GM21737 (cell line): ENCODE measurements at regions not wholly inside any gene's neighbourhood (a gene's known extent, or its start where the extent isn't known, plus 50 kb on each side); places are given as distances from the start of the nearest gene placed in this dataset.

Source experiments
- ATAC-seq: cut with Tn5 transposase; IDR thresholded peaks from one replicate; pipeline ENCODE4 v1.9.1; 2021; ENCODE audit warnings: mild to moderate bottlenecking, moderate library complexity; ENCODE audit not compliant: unreplicated experiment

DNA sequence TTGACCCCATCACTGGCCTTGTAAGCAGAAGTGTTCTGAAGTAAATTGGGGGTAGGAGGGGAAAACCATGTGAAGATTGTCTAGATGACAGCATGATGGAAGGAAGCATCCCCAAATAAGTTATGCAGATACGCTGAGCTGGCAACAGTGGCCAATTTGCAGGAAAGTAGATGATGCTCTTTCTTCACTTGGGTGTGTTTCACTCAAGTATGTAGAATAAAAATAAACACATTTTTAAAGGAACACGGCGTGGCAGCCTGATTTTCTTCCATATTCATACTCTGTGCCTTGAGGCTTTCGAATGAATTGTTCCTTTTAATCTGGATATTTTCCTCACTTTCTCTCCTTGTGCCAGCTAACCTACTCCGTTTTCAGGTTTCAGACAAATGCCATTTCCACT, 295.5 kb upstream of the DPYD start:
- no peak for ATAC-seq

DNA sequence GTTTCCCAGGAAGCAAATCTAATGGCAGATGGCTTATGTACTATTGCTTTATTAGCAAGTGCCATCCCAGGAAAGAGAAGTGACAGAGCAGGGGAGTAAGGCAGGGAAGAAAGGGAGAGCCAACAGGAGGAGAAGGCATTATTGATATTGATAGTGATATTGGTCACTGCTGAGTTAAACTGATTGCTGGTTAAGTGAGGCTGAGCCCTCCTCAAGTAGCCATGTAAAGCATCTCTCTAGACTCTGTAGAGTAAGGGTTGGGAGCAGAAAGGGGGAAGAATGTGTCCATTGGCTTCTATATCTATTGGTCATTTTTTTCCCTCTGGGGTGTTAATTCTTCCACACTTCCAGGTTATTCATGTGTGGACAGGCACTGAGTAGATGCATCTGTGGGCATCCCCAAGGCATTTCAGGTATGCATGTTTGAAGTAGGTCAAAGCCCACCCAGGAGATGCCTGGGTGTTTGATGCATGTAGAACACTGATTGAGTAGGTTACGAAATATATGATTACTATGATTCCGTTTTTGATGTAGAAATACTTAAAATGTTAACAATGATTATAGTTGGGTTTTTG, 290.5 kb upstream of the DPYD start:
- no peak for ATAC-seq

DNA sequence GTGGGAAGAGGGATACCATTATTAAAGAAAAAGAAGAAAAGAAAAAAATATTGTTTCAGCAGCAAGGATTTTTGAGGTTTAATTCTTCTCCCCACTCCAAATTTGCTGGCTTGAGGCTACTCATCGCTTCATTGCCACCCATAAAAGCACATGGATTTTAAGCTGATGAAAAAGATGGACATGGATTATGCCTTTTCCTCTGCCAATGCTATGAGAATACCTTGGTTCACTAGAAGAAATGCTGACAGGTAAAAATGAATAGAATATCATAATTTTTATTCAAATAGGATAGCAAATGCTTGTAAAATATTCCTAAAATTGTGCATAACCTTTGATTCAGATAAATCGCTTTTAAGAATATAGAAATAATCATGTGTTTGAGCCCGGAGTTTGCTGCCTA, 289.7 kb upstream of the DPYD start:
- no peak for ATAC-seq

DNA sequence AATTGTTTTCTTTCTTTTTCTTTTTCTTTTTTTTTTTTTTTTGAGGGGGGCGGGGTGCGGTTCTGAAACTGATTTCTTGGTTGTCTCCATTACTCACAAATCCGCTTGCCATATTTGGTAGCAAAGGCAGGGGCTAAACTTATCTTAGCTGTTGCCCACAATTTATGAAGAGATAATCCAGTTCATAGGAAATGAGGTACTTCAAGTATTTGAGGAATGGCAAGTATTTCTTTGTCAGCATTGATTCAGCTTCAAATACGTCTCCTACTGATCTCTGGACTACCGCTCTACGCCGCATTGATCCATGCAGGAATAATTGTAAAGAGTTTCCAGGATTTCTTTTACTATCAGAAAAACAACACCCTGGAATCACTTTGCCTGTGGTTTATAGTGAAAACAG, 289.2 kb upstream of the DPYD start:
- no peak for ATAC-seq

DNA sequence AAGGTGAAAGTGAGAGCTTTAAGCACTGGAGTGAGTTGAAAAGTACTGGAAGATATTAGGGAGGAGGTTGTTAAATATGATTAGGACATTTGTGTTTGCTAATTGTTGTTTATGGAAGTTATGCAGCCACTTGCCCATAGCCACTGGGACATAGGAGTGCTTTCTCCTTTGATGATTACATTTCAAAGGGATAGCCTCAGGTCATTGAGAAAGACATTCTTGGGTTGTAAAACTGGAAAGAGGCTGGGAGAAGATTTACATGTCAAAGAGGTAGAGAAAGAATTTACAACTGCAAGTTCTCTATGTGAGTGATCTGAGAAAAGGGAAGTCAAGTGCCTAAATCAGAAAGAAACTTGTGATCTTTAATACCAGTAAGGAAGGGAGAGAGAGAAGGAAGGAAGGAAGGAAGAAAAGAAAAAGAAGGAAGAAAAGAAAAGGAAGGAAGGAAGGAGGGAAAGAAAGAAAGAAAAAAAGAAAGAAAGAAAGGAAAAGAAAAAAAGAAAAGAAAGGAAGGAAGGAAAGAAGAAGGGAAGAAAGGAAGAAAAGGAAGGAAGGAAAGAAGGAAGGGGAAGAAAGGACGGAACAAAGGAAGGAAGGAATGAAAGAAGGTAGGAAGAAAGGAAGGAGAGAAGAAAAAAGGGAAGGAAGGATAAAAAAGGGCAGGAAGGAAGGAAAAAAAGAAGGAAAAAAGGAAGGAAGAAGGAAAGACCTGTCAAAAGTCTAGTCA, 284.6 kb upstream of the DPYD start:
- ATAC-seq: no peak

DNA sequence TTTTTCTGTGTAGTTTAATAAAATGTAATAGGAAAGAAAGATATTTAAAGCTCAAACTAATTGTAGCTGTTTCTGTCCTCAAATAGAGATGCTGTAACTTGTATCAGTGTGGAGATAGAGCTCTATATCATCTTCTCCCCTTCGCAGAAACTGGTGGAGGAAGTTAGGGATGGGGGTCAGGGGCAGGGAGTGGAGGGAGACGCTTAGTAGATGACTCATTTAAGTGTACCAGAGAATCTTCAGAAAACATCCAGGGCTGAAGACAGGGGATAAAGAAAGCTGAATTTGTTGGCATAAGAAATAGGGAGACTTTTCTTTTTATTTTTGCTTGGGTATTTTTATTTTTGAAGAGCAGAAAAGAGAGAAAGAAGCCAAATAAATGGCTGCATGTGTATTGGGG, 282.6 kb upstream of the DPYD start:
- no peak for ATAC-seq

DNA sequence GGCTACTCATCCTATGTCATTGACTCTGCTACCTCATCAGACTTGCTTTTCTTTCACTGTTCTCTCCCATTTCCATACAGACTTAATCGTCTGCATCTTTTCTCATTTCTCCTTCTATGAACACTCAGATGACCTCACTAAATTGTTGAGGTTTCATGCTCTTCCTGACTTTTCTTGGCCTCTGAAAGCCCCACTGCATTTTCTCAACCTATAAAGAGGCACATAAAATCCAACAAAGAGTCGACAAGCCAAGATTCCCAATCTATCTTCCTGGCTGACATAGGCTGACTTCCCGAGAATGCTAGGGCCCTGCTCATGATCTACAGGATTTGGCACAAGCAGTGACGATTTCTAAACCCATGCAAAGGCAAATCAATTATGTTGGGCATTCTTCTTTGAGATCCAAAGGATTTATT, 280.8 kb upstream of the DPYD start:
- ATAC-seq: no peak

DNA sequence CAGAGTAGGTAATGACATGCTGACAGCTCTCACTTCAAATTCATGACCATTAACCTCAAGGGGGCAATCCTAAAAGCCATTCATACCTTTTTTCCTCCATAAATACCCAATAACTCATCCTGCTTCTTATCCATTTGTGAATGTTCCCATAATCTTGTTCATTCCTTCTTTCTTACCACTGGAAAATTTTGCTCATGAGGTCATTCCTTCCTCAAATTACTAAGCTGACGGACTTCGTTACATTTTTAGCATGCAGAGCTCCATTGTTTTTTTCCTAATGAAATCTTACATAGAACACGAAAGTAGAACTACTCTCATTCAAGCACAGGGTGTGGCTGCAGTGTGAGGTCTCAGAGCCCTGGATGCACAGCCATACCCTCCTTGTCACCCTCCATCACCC, 276.5 kb upstream of the DPYD start:
- ATAC-seq: no peak

DNA sequence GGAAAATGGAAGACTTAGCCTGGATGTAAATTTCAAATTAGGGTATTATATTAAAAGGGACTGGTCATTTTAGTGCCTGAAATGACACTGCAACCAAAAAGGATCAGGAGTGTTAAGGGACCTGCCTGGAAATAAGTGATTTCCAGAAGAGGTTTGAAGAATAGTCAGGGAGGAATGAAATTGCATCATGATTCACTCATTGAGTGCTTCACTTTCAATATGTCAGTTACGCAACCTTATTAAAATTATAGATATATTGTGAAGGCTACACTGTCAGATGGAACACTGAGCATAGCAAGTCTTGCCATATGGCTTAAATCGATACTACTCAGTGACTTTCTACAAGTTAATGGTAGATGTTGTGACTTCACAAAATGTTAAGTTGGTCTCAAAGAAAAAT, 275.2 kb upstream of the DPYD start:
- no peak for ATAC-seq

DNA sequence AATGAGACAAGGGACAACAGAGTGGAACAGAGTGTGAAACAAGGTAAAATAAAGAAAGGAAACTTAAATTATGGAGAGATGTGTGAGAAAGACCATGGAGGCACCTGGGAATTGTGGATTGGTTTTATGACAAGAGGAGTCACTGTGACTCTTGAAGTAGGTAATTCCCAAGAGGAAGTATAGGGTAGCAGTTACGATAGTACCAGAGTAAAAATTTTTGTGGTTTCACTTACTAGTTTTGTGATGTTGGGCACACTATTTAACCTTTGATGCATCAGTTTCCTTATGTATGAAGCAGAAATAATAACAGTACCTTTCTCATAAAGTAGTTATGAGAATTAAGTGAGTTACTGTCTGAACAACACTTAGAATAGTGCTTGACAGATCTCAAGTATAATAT, 267.9 kb upstream of the DPYD start:
- no peak for ATAC-seq

DNA sequence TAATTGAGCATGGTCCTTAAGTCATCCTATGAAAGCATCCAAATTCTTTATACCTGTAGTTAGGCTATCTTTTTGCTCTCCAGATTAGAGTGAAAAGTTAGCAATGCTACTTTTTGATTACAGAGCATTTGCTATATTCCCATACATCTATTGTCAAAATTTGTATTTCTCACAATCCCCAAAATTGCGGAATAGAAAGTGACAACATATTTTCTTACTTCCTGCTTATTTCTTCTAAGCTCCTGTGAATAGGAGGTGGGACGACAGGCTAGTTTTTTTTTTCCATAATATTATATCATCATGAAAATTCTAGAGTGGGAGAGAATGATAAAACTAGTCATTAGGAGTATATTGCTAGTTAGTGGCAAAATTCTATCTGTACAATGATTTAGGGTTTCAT, 264.0 kb upstream of the DPYD start:
- ATAC-seq: no peak

DNA sequence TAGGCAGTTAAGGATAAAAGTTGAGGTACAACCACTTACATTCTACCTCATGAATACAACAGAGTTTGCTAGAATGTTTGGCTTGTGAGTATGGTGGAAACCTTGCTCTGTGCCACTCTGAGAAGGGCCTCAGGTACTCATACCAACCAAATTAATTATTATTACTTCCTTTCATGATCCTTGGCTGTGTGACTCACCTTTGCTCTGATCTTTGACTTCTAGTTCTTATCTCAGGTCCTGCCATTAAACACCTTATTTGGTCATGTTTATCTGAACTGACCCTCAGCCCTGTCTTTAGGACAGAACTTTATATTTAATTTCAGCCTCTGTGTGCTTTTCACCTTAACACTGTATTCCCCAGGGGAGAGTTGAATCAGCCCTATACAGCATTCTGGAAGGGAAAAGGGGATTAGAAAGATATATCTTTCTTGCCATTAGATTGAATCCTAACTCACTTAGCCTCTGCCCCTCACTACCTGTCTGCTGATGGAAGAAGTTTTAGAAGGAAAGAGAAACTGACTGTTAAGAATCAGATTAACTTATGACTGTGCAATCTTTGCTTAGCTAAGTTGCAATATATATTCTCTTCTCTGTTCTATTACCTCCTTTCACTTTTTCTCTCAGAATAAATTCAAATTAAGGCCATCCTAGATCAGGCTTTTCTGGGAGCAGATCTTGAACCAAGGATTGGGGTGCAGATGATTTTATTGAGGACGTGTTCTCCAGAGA, 260.4 kb upstream of the DPYD start:
- no peak for ATAC-seq

DNA sequence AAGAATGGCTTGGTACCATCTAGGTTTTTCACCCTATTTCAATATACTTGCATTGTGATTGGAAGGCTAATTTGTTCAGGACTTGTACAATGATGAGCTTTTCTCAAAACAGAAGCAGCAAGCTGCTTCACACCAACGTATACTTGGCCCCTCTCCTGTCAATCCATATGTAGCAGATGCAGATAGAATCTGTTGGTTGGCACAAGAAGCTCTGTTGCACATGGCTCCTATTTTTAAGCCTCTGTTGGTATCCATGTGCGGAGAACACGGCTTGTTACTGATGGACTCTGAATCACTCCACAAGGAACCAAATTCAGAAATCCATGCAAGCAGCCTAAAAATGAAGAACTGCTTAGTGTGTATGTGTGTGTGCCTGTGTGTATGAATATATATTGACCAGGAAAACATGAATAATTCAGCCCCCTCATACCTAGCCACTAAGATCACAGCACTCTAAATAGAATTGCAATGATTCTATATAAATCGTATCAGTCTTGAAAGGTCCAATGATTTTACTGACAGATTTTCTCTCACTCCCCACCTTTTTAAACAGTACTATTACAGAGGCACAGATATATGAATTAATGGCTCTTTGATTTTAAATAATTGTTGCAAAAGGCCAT, 258.4 kb upstream of the DPYD start:
- no peak for ATAC-seq

DNA sequence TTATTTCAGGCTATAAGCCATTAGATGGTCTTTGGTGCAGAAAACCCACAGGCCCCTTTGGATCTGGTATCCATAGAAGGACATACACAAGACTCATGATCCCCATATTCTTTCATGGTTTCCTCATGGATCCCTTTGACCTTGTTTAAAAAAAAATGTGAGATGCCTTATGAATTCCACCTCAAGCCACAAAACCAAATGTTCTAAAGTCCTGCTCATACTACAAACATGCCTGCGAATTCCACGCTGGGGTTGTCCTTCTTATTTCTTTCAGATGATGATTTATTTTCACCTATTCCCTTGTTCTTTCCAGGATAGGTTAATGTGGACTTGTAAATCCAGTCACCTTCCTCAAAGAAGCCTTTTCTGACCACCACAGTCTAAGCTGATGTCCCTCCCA, 256.9 kb upstream of the DPYD start:
- ATAC-seq: no peak

DNA sequence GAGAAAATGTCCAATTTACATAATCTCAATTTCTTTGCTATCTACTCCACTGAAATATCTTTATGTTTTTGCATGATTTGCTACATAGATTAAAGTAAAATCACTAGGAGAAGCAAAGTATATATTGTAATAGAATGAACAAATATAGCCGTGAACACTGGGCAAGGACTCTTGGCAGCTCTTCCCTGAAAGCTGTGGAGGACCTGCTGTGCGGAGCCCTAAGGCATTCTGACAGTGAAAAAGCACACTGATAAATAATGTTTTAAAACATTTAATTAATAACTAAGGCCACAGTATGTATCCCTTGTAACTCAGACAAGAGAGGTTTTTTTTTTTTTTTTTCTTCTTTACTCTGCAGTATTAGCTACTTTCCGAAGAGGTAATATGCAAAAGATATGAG, 256.1 kb upstream of the DPYD start:
- ATAC-seq: no peak

DNA sequence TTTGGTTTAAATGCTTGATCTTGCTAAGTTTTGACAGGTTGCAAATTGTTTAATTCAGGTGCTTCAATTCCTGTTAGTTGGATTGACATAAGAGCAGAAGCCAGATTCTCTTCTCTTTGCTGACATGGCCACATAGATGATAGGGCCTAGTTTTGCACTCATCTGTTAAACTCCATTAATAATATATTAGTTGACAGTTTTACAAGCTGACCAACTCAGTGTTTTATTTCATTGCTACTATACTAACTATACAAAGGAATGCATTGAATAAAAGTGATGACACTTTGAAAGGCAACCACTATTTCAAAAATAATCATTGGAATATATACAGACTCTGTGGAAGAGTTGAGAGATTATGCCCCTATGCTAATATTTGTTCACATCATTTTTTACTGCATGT, 255.6 kb upstream of the DPYD start:
- no peak for ATAC-seq

DNA sequence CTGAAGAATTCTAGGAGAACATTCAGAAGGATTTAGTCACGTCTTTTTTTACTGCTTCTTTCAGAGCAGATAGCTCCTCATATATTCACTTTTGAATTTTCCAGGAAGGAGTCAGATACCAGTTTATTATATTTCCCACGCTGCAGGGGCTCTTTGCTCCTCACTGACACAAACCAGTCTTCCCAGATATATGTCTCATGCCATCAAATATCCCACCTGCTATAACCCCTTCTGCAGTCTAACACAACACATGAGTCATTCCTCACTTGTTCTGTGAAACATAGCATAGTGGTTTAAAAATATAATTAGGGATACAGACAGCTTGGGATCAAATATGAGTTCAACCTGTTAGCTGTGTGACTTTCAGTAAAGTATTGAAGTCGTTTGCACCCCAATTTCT, 251.7 kb upstream of the DPYD start:
- ATAC-seq: no peak

DNA sequence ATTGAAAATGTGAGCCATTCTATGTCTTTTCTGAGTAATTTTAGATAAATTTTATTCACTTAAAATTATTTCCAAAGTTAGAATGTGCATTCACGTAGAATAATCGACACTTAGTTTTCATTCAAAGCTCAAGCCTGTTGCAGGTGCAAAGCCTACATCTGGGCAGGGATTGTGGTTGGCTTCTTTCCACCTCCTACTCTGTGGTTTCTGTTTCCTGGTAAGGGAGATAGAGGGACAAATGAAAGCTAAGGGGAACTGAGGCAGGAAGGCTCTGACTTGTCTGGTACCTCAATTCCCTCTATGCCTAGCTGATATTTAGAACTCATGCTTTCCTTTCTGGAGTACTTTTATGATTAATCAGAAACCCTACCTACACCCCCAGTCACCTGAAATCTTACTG, 251.2 kb upstream of the DPYD start:
- ATAC-seq: no peak

DNA sequence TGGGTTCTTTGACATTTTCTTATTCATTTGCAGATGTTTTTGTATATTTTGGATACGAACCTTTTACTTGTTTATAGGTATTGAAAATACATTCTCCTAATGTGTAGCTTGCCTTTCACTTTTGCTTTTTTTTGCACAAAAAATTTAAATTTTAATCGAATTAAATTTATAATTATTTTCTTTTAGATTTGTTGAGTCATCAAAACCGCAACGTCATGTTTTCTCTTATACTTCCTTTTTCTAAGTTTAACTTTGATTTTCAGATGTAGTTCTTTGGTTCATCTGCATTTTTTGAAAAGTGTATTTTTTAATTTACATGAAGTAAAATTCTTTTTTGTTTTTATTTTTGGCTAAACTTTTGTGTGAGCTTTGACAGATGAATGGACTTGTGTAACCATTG, 243.7 kb upstream of the DPYD start:
- no peak for ATAC-seq

DNA sequence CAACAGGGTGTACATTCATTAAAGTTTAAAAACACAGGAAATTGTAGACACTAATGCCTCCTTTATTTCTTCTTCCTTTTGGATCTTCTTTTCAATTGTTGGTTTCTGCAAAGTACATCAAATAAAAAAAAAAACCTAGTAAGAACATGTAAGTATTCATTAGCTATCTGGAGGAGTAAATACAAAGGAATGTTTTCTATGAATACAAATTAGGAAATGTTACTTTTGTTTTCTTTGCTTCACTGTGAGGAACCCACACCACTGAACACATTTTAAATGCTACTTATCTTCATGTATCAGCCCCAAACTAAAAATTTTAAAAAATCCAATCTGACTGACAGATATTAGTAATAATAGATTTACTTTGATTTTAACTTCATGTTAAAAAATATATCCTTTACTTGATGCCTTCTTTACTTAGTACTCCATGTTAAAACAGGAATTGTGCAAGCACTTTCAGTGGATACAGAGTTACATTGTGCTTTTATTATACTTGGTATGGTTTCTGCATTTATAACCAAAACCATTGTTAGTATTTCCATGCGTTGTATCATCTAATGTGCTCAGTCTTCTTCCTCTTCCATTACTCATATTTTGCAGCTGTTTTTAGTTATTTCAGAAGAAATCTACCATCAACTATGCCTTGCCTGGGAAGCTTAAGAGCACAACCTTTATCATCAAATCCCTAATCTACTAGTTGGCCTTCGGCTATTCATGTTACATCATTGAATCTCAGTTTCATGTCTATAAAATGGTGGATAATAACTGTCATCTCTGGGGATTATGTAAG, 236.9 kb upstream of the DPYD start:
- no peak for ATAC-seq

DNA sequence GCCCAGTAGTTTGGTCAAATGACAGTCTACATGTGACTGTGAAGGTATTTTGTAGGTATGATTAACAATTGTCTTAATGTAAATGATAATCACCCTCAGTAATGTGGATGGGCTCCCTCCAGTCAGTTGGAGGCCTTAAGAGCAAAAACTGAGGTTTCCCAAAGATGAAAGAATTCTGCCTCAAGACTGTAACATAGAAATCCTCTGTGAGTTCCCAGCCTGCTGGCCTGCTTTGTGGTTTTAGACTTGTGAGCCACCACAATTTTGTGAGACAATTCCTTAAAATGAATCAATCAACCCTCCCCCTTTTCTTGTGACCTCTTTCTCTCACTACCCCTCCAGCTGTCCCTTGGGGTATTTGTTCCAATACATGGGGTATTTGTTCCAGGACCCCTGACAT, 226.4 kb upstream of the DPYD start:
- ATAC-seq: no peak
